H1 (cell line): ENCODE measurements at regions not wholly inside any gene's neighbourhood (a gene's known extent, or its start where the extent isn't known, plus 50 kb on each side); places are given as distances from the start of the nearest gene placed in this dataset.

Source experiments
- CTCF ChIA-PET: fragments of 300-600 bp; sonication (Branson Sonifier 250); formaldehyde crosslinking; loops from one replicate; lab custom pipeline; 2021; ENCODE audit not compliant: partially characterized antibody; lab: Charles Lee
- POLR2A ChIA-PET: fragments of 300-600 bp; sonication (Branson Sonifier 250); formaldehyde crosslinking; loops from one replicate; lab custom pipeline; 2021; ENCODE audit warnings: inconsistent platforms; ENCODE audit not compliant: partially characterized antibody; lab: Charles Lee
- DNase-seq, 2 experiments: peaks; one replicate each; pipeline versions ENCODE4 v3.0.0 to v3.0.0-alpha.2; 2010 to 2022; ENCODE audit warnings: low spot score in 2 of 2, low read depth in 1 of 2, mixed read lengths in 1 of 2
- FAIRE-seq: peaks from 2 replicates; lab custom pipeline; 2011; peaks lifted over from hg19 to GRCh38; lab: Jason Lieb, UNC
- H2AFZ ChIP-seq: 2 replicates; pipeline ENCODE4 v1.8.1; 2012; ENCODE audit warnings: low read length, inconsistent platforms
- H2AK5ac ChIP-seq: 2 replicates; pipeline ENCODE4 v1.6.1; 2013; ENCODE audit warnings: low read depth, low read length
- H2BK120ac ChIP-seq: replicated peaks from 2 replicates; pipeline ENCODE3; 2013; ENCODE audit warnings: low read depth, low read length, inconsistent platforms
- H2BK12ac ChIP-seq: 2 replicates; pipeline ENCODE4 v1.6.1; 2013; ENCODE audit warnings: low read depth, low read length
- H2BK15ac ChIP-seq: 2 replicates; pipeline ENCODE4 v1.6.1; 2013; ENCODE audit warnings: low read length
- H2BK20ac ChIP-seq: 2 replicates; pipeline ENCODE4 v1.6.1; 2013; ENCODE audit warnings: low read length
- H2BK5ac ChIP-seq: 2 replicates; pipeline ENCODE4 v1.6.1; 2013; ENCODE audit warnings: low read depth, low read length
- H3K14ac ChIP-seq: 2 replicates; pipeline ENCODE4 v1.6.1; 2013; ENCODE audit warnings: inconsistent platforms; ENCODE audit not compliant: insufficient read length
- H3K18ac ChIP-seq: 2 replicates; pipeline ENCODE4 v1.6.1; 2013; ENCODE audit warnings: low read length; ENCODE audit errors: extremely low read depth
- H3K23ac ChIP-seq: 2 replicates; pipeline ENCODE4 v1.6.1; 2013; ENCODE audit warnings: inconsistent platforms; ENCODE audit not compliant: insufficient read length
- H3K23me2 ChIP-seq: 2 replicates; pipeline ENCODE4 v1.6.1; 2013; ENCODE audit warnings: low read depth, low read length
- H3K27ac ChIP-seq: 2 replicates; pipeline ENCODE4 v1.6.1; 2011; ENCODE audit warnings: low read depth, low read length, inconsistent platforms
- H3K27me3 ChIP-seq, 4 experiments: replicated peaks in 1 of 4; 1 replicate in 1 of 4; 2 replicates in 3 of 4; pipeline versions ENCODE4 v1.6.1 to v1.8.1; 2011 to 2013; ENCODE audit warnings: low read length in 3 of 4, mild to moderate bottlenecking in 3 of 4, inconsistent platforms in 2 of 4, mixed read lengths in 2 of 4, moderate library complexity in 1 of 4; ENCODE audit not compliant: control insufficient read depth in 3 of 4, insufficient read depth in 3 of 4; ENCODE audit errors: extremely low read depth in 1 of 4
- H3K36me3 ChIP-seq, 4 experiments: 2 replicates each; pipeline versions ENCODE4 v1.6.1 to v1.8.1; 2011 to 2013; ENCODE audit warnings: mild to moderate bottlenecking in 4 of 4, low read length in 3 of 4, moderate library complexity in 2 of 4, control low read depth in 1 of 4, inconsistent platforms in 1 of 4; ENCODE audit not compliant: insufficient read depth in 4 of 4, control insufficient read depth in 2 of 4
- H3K4ac ChIP-seq: replicated peaks from 2 replicates; pipeline ENCODE3; 2013; ENCODE audit warnings: low read length, low read depth, mixed read lengths, inconsistent platforms; ENCODE audit not compliant: insufficient read length
- H3K4me1 ChIP-seq, 4 experiments: replicated peaks in 1 of 4; 1 replicate in 1 of 4; 2 replicates in 3 of 4; pipeline versions ENCODE4 v1.6.1 to v1.8.1; 2011 to 2013; ENCODE audit warnings: low read length in 3 of 4, inconsistent platforms in 2 of 4, mixed read lengths in 1 of 4; ENCODE audit not compliant: insufficient read depth in 4 of 4, control insufficient read depth in 3 of 4
- H3K4me2 ChIP-seq, 2 experiments: 2 replicates each; pipeline versions ENCODE4 v1.6.1 to v1.8.1; 2011 to 2013; ENCODE audit warnings: low read depth in 2 of 2, low read length in 2 of 2, control low read depth in 1 of 2, inconsistent platforms in 1 of 2, mild to moderate bottlenecking in 1 of 2; ENCODE audit not compliant: insufficient read depth in 1 of 2
- H3K4me3 ChIP-seq, 4 experiments: fragments of 200-600, 300-600 bp in 1 of 4; sonication (generic), shearing (Covaris generic), sonication (Bioruptor Twin) in 1 of 4; 2 replicates each; pipeline versions ENCODE4 v1.5.1 to v1.8.1; 2011 to 2016; ENCODE audit warnings: low read length in 4 of 4, low read depth in 3 of 4, control low read depth in 2 of 4, inconsistent platforms in 2 of 4, mild to moderate bottlenecking in 2 of 4, mixed read lengths in 1 of 4, moderate library complexity in 1 of 4; ENCODE audit not compliant: insufficient read depth in 2 of 4; ENCODE audit errors: extremely low read depth in 1 of 4
- H3K56ac ChIP-seq: replicated peaks from 2 replicates; pipeline ENCODE3; 2013; ENCODE audit warnings: low read depth, mild to moderate bottlenecking, mixed read lengths, low read length, inconsistent platforms; ENCODE audit not compliant: insufficient read length
- H3K79me1 ChIP-seq: 2 replicates; pipeline ENCODE4 v1.6.1; 2013; ENCODE audit warnings: low read depth, low read length, control low read depth
- H3K79me2 ChIP-seq, 2 experiments: 2 replicates each; pipeline versions ENCODE4 v1.6.1 to v1.8.1; 2012 to 2013; ENCODE audit warnings: low read length in 2 of 2, mild to moderate bottlenecking in 2 of 2, inconsistent platforms in 1 of 2; ENCODE audit not compliant: insufficient read depth in 2 of 2, control insufficient read depth in 1 of 2
- H3K9ac ChIP-seq, 4 experiments: replicated peaks in 1 of 4; 1 replicate in 1 of 4; 2 replicates in 3 of 4; pipeline versions ENCODE4 v1.6.1 to v1.8.1; 2011 to 2013; ENCODE audit warnings: low read depth in 3 of 4, low read length in 3 of 4, control low read depth in 2 of 4, mild to moderate bottlenecking in 2 of 4, moderate library complexity in 2 of 4, inconsistent platforms in 1 of 4; ENCODE audit errors: extremely low read depth in 1 of 4
- H3K9me3 ChIP-seq, 2 experiments: 2 replicates each; pipeline versions ENCODE4 v1.6.1 to v1.8.1; 2012 to 2013; ENCODE audit warnings: mild to moderate bottlenecking in 2 of 2, moderate library complexity in 2 of 2, control low read depth in 1 of 2, inconsistent platforms in 1 of 2, low read depth in 1 of 2, low read length in 1 of 2, mixed read lengths in 1 of 2; ENCODE audit not compliant: insufficient read depth in 2 of 2
- H4K20me1 ChIP-seq, 2 experiments: replicated peaks in 1 of 2; 2 replicates each; pipeline versions ENCODE3 to v1.8.1; 2011 to 2013; ENCODE audit warnings: inconsistent platforms in 2 of 2, low read length in 2 of 2, mild to moderate bottlenecking in 1 of 2; ENCODE audit not compliant: insufficient read depth in 2 of 2, control insufficient read depth in 1 of 2
- H4K5ac ChIP-seq: 2 replicates; pipeline ENCODE4 v1.6.1; 2013; ENCODE audit warnings: low read length, low read depth, mixed read lengths, inconsistent platforms; ENCODE audit not compliant: insufficient read length
- H4K8ac ChIP-seq: 2 replicates; pipeline ENCODE4 v1.8.0; 2013; ENCODE audit warnings: mild to moderate bottlenecking, moderate library complexity, low read length, inconsistent platforms; ENCODE audit not compliant: insufficient read depth; ENCODE audit errors: extremely low read depth
- H4K91ac ChIP-seq: replicated peaks from 2 replicates; pipeline ENCODE3; 2013; ENCODE audit warnings: low read length, mixed read lengths, inconsistent platforms; ENCODE audit not compliant: insufficient read length
- BCL11A ChIP-seq, 2 experiments: IDR thresholded peaks; one replicate each; pipeline ENCODE4 v1.6.1; 2011; ENCODE audit warnings: low read depth in 2 of 2, low read length in 2 of 2, mild to moderate bottlenecking in 2 of 2
- BRCA1 ChIP-seq: IDR thresholded peaks from 2 replicates; pipeline ENCODE4 v1.6.1; 2012; ENCODE audit warnings: low read depth, low read length, improper control_type of control experiment
- CTBP2 ChIP-seq: IDR thresholded peaks from 2 replicates; pipeline ENCODE4 v1.7.0; 2011; ENCODE audit warnings: borderline replicate concordance, mild to moderate bottlenecking, moderate library complexity, mixed read lengths, low read length; ENCODE audit not compliant: insufficient read depth, insufficient read length
- JUN ChIP-seq: IDR thresholded peaks from 2 replicates; pipeline ENCODE4 v1.6.1; 2011; ENCODE audit warnings: low read depth, mild to moderate bottlenecking, improper control_type of control experiment, low read length
- JUND ChIP-seq: IDR thresholded peaks from 2 replicates; pipeline ENCODE4 v1.6.1; 2011; ENCODE audit warnings: mild to moderate bottlenecking, improper control_type of control experiment, low read length
- KDM4A ChIP-seq: IDR thresholded peaks from one replicate; pipeline ENCODE4 v1.7.1; 2012; ENCODE audit warnings: low read depth, mild to moderate bottlenecking, moderate library complexity, low read length, inconsistent platforms; ENCODE audit not compliant: severe bottlenecking
- KDM5A ChIP-seq: fragments of 200-600 bp; IDR thresholded peaks from 2 replicates; pipeline ENCODE4 v1.7.1; 2012; ENCODE audit warnings: mild to moderate bottlenecking, low read length, inconsistent platforms, mixed read lengths
- PHF8 ChIP-seq: fragments of 200-600 bp; sonication (generic); conservative IDR thresholded peaks from 2 replicates; pipeline ENCODE4 v1.7.1; 2012; ENCODE audit warnings: low read depth, mild to moderate bottlenecking, inconsistent platforms, low read length, moderate library complexity
- POU5F1 ChIP-seq: IDR thresholded peaks from 2 replicates; pipeline ENCODE4 v1.6.1; 2011; ENCODE audit warnings: low read depth, mild to moderate bottlenecking, low read length, moderate library complexity
- RFX5 ChIP-seq: IDR thresholded peaks from 2 replicates; pipeline ENCODE4 v1.6.1; 2011; ENCODE audit warnings: low read depth, low read length, improper control_type of control experiment, borderline replicate concordance
- RNF2 ChIP-seq: fragments of 200-900, 300-1000 bp; sonication (generic); IDR thresholded peaks from 2 replicates; pipeline ENCODE4 v1.7.1; 2016; ENCODE audit warnings: borderline replicate concordance, low read depth, mild to moderate bottlenecking, antibody characterized with exemption, low read length; ENCODE audit not compliant: poor library complexity, severe bottlenecking; ENCODE audit errors: missing control alignments
- RXRA ChIP-seq: IDR thresholded peaks from 2 replicates; pipeline ENCODE4 v1.6.1; 2011; ENCODE audit warnings: low read depth, mild to moderate bottlenecking, low read length, moderate library complexity; ENCODE audit not compliant: insufficient read depth
- SP2 ChIP-seq: IDR thresholded peaks from 2 replicates; pipeline ENCODE4 v1.6.1; 2012; ENCODE audit warnings: mild to moderate bottlenecking, low read length, inconsistent platforms
- TAF1 ChIP-seq: IDR thresholded peaks from 2 replicates; pipeline ENCODE4 v1.6.1; 2011; ENCODE audit warnings: mild to moderate bottlenecking, low read depth, low read length
- WGBS, 2 experiments: shearing (Covaris generic) in 1 of 2; methylation state at CpG; one replicate each; pipeline versions ENCODE4 v1.1.6 to v1.1.7; 2013 to 2015; ENCODE audit warnings: low lambda C conversion rate in 2 of 2, mixed read lengths in 2 of 2, inconsistent platforms in 1 of 2, low coverage in 1 of 2, missing lambda C conversion rate in 1 of 2; ENCODE audit not compliant: insufficient replicate concordance in 2 of 2, insufficient coverage in 1 of 2, insufficient read length in 1 of 2; ENCODE audit errors: extremely low coverage in 1 of 2, missing lambda C conversion rate in 1 of 2; 5-methylcytosine and 5-hydroxymethylcytosine counted together

GRCh38 chr4:1493540-1494287 is 87.5 kb upstream of the NKX1-1 start:
- no peak overlapping the region for H4K5ac ChIP-seq
- H3K79me2 ChIP-seq, result no peaks in the 10 kb centered on the region
- no peaks in the 10 kb centered on the region for H3K79me1 ChIP-seq
- H2BK20ac ChIP-seq, result no peak overlapping the region
- no peak overlapping the region for H3K14ac ChIP-seq
- H3K36me3 ChIP-seq, result no peaks in the 10 kb centered on the region
- H4K91ac ChIP-seq, result no peak overlapping the region
- TF ChIP-seq RFX5 (no peak), KDM4A (no peak), RNF2 (no peak), RXRA (no peak), BCL11A (IDR thresholded peaks at IDR 0.05; ENCODE audit: low read depth in 2 of 2, low read length in 2 of 2) (no peak), JUND (no peak), PHF8 (no peak), BRCA1 (no peak), TAF1 (no peak), CTBP2 (no peak), KDM5A (no peak), SP2 (no peak), POU5F1 (no peak), JUN (no peak)
- TF ChIP-seq, all 59 proteins: peak for 0
- no peaks in the 10 kb centered on the region for H3K9me3 ChIP-seq
- no peak overlapping the region for H3K9ac ChIP-seq
- peaks cover 11% of the 10 kb centered on the region; the same call in 1 of the 2 replicates for H3K23me2 ChIP-seq
- H4K20me1 ChIP-seq, result peaks cover 0 to 4% of the 10 kb centered on the region in 2 experiments
- H3K23ac ChIP-seq, result no peak overlapping the region
- no peak overlapping the region for H4K8ac ChIP-seq
- no peak overlapping the region for H3K4ac ChIP-seq
- no peaks in the 10 kb centered on the region for H3K27me3 ChIP-seq
- H2AFZ ChIP-seq, result no peak overlapping the region
- H2AK5ac ChIP-seq, result no peak overlapping the region
- H3K18ac ChIP-seq, result no peak overlapping the region
- no peak overlapping the region for H2BK120ac ChIP-seq
- no peak for DNase-seq
- H2BK5ac ChIP-seq, result no peak overlapping the region
- H2BK15ac ChIP-seq, result no peak overlapping the region
- H3K4me2 ChIP-seq, result no peak overlapping the region
- 90% methylated on average over 28 of the region's 28 CpGs; no CpG with 5 or more reads in 1 of the 2 experiments for WGBS, 2 experiments
- CTCF ChIA-PET, result no interaction called here
- H3K27ac ChIP-seq, result no peak overlapping the region
- H3K4me3 ChIP-seq, result no peak overlapping the region
- POLR2A ChIA-PET, result no interaction called here
- FAIRE-seq, result no peak
- no peak overlapping the region for H3K56ac ChIP-seq
- no peak overlapping the region for H2BK12ac ChIP-seq
- H3K4me1 ChIP-seq, result no peaks in the 10 kb centered on the region
